A549 (cell line): ENCODE measurements at regions not wholly inside any gene's neighbourhood (a gene's known extent, or its start where the extent isn't known, plus 50 kb on each side); places are given as distances from the start of the nearest gene placed in this dataset.

Source experiments
- EP300 ChIP-seq, 2 experiments: fragments of >200 bp; sonication (Bioruptor Twin); formaldehyde crosslinking; IDR thresholded peaks; 2 replicates in 1 of 2; 3 replicates in 1 of 2; pipeline ENCODE4 v1.6.1; 2016 to 2017
- JUN ChIP-seq, 2 experiments: fragments of >200 bp; sonication (Bioruptor Twin); formaldehyde crosslinking; IDR thresholded peaks; 2 replicates in 1 of 2; 3 replicates in 1 of 2; pipeline ENCODE4 v1.6.1; 2016 to 2017
- PHF8 ChIP-seq: fragments of 200-600 bp; sonication (generic); IDR thresholded peaks from 2 replicates; pipeline ENCODE4 v1.6.1; 2016; ENCODE audit warnings: low read depth, mild to moderate bottlenecking, antibody characterized with exemption, moderate library complexity, borderline replicate concordance
- REST ChIP-seq: fragments of 200-600 bp; sonication (generic); IDR thresholded peaks from 2 replicates; pipeline ENCODE4 v1.6.1; 2016; ENCODE audit warnings: antibody characterized with exemption, mild to moderate bottlenecking, moderate library complexity
- RNF2 ChIP-seq: fragments of 200-600 bp; sonication (generic); IDR thresholded peaks from 2 replicates; pipeline ENCODE4 v1.6.1; 2016; ENCODE audit warnings: low read depth, mild to moderate bottlenecking, antibody characterized with exemption, moderate library complexity, borderline replicate concordance
- SMC3 ChIP-seq: fragments of >200 bp; sonication (Bioruptor Twin); formaldehyde crosslinking; IDR thresholded peaks from 3 replicates; pipeline ENCODE4 v1.6.1; 2018; ENCODE audit warnings: inconsistent platforms
- TF ChIP-seq, protein P1 (sequence below): fragments of >200 bp; sonication (Bioruptor Twin); formaldehyde crosslinking; IDR thresholded peaks from 3 replicates; pipeline ENCODE4 v1.5.1; 2016
- TF ChIP-seq, protein P2 (sequence below): IDR thresholded peaks from 2 replicates; pipeline ENCODE4 v1.6.1; 2012

DNA sequence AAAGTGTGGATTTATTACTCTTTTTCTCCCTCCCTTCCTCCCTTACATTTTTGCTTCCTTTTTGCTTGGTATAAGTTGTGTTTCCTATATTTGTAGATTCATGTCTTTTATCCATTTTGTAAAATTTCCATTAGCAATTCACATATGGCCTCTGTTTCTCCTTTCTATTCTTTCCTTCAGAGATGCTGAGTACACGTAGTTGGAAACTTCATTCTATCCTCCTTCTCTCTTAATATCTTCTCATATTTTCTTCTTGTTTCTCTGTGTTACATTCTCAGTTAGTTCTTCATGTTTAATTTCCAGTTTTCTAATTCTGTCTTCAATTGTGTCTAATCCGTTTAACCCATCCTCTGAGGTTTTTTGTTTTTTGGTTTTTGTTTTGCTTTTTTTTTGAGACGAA, 188.9 kb downstream of the ZIC5 start:
- TF ChIP-seq, protein P1, sequence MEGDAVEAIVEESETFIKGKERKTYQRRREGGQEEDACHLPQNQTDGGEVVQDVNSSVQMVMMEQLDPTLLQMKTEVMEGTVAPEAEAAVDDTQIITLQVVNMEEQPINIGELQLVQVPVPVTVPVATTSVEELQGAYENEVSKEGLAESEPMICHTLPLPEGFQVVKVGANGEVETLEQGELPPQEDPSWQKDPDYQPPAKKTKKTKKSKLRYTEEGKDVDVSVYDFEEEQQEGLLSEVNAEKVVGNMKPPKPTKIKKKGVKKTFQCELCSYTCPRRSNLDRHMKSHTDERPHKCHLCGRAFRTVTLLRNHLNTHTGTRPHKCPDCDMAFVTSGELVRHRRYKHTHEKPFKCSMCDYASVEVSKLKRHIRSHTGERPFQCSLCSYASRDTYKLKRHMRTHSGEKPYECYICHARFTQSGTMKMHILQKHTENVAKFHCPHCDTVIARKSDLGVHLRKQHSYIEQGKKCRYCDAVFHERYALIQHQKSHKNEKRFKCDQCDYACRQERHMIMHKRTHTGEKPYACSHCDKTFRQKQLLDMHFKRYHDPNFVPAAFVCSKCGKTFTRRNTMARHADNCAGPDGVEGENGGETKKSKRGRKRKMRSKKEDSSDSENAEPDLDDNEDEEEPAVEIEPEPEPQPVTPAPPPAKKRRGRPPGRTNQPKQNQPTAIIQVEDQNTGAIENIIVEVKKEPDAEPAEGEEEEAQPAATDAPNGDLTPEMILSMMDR, result no peak
- TF ChIP-seq JUN (IDR thresholded peaks at IDR 0.05) (no peak), EP300 (IDR thresholded peaks at IDR 0.05) (no peak), PHF8 (no peak), RNF2 (no peak), REST (no peak), SMC3 (no peak)
- TF ChIP-seq, protein P2, sequence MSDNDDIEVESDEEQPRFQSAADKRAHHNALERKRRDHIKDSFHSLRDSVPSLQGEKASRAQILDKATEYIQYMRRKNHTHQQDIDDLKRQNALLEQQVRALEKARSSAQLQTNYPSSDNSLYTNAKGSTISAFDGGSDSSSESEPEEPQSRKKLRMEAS, result no peak
